ENCODE measurements at regions not wholly inside any gene's neighbourhood (a gene's known extent, or its start where the extent isn't known, plus 50 kb on each side); places are given as distances from the start of the nearest gene placed in this dataset.
"Not testable (repeated sequence)": the region's sequence is repeated elsewhere in the genome, so short reads cannot be mapped to it uniquely, and the experiment has no call there.

- DNase-seq (ENCODE audit: low read depth, low spot score) = no peak
Measured at GRCh38 chr13:66154354-66154753, 1075.8 kb downstream of the PCDH9 start.

- no peak for DNase-seq (ENCODE audit: low read depth, low spot score)
Measured at GRCh38 chr13:66152596-66152995, 1077.5 kb downstream of the PCDH9 start.

- DNase-seq (ENCODE audit: low read depth, low spot score) = not testable (repeated sequence)
Measured at GRCh38 chr13:66144357-66144756, 1085.8 kb downstream of the PCDH9 start.

GRCh38 chr13:66139701-66140100, 1090.4 kb downstream of the PCDH9 start:
- no peak for DNase-seq (ENCODE audit: low read depth, low spot score)

- DNase-seq (ENCODE audit: low read depth, low spot score) = no peak
Measured at GRCh38 chr13:66139250-66139649, 1090.9 kb downstream of the PCDH9 start.

- DNase-seq (ENCODE audit: low read depth, low spot score) = no peak
Measured at GRCh38 chr13:66138172-66138811, 1091.8 kb downstream of the PCDH9 start.

GRCh38 chr13:66137384-66137783, 1092.8 kb downstream of the PCDH9 start:
- DNase-seq (ENCODE audit: low read depth, low spot score) = no peak

GRCh38 chr13:66128692-66129269, 1101.4 kb downstream of the PCDH9 start:
- DNase-seq (ENCODE audit: low read depth, low spot score) = no peak

- DNase-seq (ENCODE audit: low read depth, low spot score) = no peak
Measured at GRCh38 chr13:66128201-66128600, 1101.9 kb downstream of the PCDH9 start.

- DNase-seq (ENCODE audit: low read depth, low spot score) = no peak
Measured at GRCh38 chr13:66117563-66117962, 1112.6 kb downstream of the PCDH9 start.

GRCh38 chr13:66113882-66114526, 1116.1 kb downstream of the PCDH9 start:
- DNase-seq (ENCODE audit: low read depth, low spot score) = no peak

- no peak for DNase-seq (ENCODE audit: low read depth, low spot score)
Measured at GRCh38 chr13:66111628-66112027, 1118.5 kb downstream of the PCDH9 start.

- DNase-seq (ENCODE audit: low read depth, low spot score) = no peak
Measured at GRCh38 chr13:66106246-66106645, 1123.9 kb downstream of the PCDH9 start.

GRCh38 chr13:66102864-66103263, 1127.3 kb downstream of the PCDH9 start:
- DNase-seq (ENCODE audit: low read depth, low spot score) = no peak

- DNase-seq (ENCODE audit: low read depth, low spot score) = no peak
Measured at GRCh38 chr13:66099825-66100224, 1130.3 kb downstream of the PCDH9 start.

- DNase-seq (ENCODE audit: low read depth, low spot score) = no peak
Measured at GRCh38 chr13:66098931-66099628, 1131.1 kb downstream of the PCDH9 start.

- DNase-seq (ENCODE audit: low read depth, low spot score) = no peak
Measured at GRCh38 chr13:66089711-66090110, 1140.4 kb downstream of the PCDH9 start.

- DNase-seq (ENCODE audit: low read depth, low spot score) = no peak
Measured at GRCh38 chr13:66087269-66087710, 1142.8 kb downstream of the PCDH9 start.

GRCh38 chr13:66077132-66077689, 1152.9 kb downstream of the PCDH9 start:
- DNase-seq (ENCODE audit: low read depth, low spot score) = no peak

GRCh38 chr13:66076417-66076816, 1153.7 kb downstream of the PCDH9 start:
- DNase-seq (ENCODE audit: low read depth, low spot score) = no peak

- DNase-seq (ENCODE audit: low read depth, low spot score) = no peak
Measured at GRCh38 chr13:66074018-66074615, 1156.0 kb downstream of the PCDH9 start.

- not testable (repeated sequence) for DNase-seq (ENCODE audit: low read depth, low spot score)
Measured at GRCh38 chr13:66072097-66072496, 1158.0 kb downstream of the PCDH9 start.
